ENCODE measurements at regions not wholly inside any gene's neighbourhood (a gene's known extent, or its start where the extent isn't known, plus 50 kb on each side); places are given as distances from the start of the nearest gene placed in this dataset.

DNA sequence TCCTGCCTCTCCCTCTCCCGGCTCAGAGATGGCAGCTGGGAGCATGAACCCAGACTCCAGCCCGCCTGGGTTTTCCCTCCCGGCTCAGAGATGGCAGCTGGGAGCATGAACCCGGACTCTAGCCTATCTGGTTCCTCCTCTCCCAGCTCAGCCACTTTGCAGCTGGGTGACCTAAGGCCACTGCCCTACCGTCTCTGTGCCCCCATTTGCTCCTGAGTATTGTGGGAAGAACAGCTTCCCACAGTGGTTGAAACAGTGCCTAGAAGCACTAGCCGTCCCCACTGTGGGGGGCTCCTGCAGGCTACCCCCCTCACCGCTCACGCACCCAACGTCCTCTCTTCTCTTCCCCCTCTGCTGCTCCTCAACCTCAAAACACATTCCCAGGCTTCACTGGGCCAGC is 99.9 kb upstream of the GSE1 start:
- TF ChIP-seq POLR2AphosphoS5 (IDR thresholded peaks at IDR 0.05; ENCODE audit: low read depth, low read length), result no peak
- TF ChIP-seq, protein P1, sequence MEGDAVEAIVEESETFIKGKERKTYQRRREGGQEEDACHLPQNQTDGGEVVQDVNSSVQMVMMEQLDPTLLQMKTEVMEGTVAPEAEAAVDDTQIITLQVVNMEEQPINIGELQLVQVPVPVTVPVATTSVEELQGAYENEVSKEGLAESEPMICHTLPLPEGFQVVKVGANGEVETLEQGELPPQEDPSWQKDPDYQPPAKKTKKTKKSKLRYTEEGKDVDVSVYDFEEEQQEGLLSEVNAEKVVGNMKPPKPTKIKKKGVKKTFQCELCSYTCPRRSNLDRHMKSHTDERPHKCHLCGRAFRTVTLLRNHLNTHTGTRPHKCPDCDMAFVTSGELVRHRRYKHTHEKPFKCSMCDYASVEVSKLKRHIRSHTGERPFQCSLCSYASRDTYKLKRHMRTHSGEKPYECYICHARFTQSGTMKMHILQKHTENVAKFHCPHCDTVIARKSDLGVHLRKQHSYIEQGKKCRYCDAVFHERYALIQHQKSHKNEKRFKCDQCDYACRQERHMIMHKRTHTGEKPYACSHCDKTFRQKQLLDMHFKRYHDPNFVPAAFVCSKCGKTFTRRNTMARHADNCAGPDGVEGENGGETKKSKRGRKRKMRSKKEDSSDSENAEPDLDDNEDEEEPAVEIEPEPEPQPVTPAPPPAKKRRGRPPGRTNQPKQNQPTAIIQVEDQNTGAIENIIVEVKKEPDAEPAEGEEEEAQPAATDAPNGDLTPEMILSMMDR (IDR thresholded peaks at IDR 0.05), result no peak
